HL-60 (cell line): ENCODE measurements at regions not wholly inside any gene's neighbourhood (a gene's known extent, or its start where the extent isn't known, plus 50 kb on each side); places are given as distances from the start of the nearest gene placed in this dataset.

Experiments used
- POLR2AphosphoS5 ChIP-seq: IDR thresholded peaks from 2 replicates; pipeline ENCODE4 v1.6.1; 2012; ENCODE audit warnings: low read depth
- SPI1 ChIP-seq: IDR thresholded peaks from 2 replicates; pipeline ENCODE4 v1.6.1; 2012; ENCODE audit warnings: low read depth, mild to moderate bottlenecking, borderline replicate concordance
- TF ChIP-seq, protein P1 (sequence below): IDR thresholded peaks from one replicate; pipeline ENCODE4 v1.5.1; 2011; ENCODE audit warnings: low read length, control low read depth, inconsistent platforms; ENCODE audit not compliant: insufficient read depth

DNA sequence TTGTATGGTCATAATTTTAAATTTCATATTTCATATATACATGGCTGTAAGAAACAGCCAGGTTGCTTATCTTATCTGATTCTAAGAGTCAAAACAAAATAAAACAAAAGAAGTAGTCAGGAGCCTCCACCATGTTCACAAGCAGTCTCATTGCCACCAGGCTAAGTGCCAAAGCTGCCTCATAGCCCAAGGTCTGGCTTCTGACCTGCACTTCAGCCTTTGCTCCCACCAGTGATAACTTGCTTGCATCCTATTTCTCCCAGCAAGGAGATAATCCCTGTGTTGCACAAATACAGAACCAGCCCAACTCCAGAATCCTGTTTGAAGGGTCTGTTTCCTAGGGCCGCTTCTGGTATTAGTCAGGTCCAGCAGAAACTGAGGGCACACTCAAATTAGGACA, 53.9 kb upstream of the TSKU start:
- TF ChIP-seq, protein P1, sequence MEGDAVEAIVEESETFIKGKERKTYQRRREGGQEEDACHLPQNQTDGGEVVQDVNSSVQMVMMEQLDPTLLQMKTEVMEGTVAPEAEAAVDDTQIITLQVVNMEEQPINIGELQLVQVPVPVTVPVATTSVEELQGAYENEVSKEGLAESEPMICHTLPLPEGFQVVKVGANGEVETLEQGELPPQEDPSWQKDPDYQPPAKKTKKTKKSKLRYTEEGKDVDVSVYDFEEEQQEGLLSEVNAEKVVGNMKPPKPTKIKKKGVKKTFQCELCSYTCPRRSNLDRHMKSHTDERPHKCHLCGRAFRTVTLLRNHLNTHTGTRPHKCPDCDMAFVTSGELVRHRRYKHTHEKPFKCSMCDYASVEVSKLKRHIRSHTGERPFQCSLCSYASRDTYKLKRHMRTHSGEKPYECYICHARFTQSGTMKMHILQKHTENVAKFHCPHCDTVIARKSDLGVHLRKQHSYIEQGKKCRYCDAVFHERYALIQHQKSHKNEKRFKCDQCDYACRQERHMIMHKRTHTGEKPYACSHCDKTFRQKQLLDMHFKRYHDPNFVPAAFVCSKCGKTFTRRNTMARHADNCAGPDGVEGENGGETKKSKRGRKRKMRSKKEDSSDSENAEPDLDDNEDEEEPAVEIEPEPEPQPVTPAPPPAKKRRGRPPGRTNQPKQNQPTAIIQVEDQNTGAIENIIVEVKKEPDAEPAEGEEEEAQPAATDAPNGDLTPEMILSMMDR = no peak
- no peak for TF ChIP-seq POLR2AphosphoS5
- TF ChIP-seq SPI1 = no peak
